ENCODE measurements at regions not wholly inside any gene's neighbourhood (a gene's known extent, or its start where the extent isn't known, plus 50 kb on each side); places are given as distances from the start of the nearest gene placed in this dataset.

DNA sequence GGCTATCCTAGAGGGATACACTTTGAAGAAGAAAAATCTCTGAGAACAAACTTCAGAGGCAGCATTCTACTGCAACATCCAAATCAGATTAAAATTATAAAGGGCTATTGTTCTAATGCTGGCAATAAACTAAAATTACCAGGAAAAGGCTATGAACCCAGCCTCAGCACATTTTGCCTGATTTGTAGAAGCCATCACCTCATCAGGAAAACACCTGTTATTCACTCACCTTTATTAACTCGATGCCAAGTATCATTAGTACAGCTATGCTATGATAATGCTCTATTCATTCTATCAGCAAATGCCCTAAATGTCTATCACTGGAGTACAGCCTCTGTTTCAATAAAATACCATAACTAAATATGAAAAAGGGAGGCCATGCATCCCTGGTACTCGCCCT, 510.2 kb downstream of the RASEF start:
- TF ChIP-seq EP300 (conservative IDR thresholded peaks at IDR 0.05; ENCODE audit: poor library complexity, severe bottlenecking) (no peak), POLR2AphosphoS5 (IDR thresholded peaks at IDR 0.05) (no peak), RAD21 (conservative IDR thresholded peaks at IDR 0.05) (no peak), MXI1 (conservative IDR thresholded peaks at IDR 0.05; ENCODE audit: poor library complexity, severe bottlenecking) (no peak), EZH2 (IDR thresholded peaks at IDR 0.05; ENCODE audit: borderline replicate concordance, insufficient read depth, low read length, poor library complexity, severe bottlenecking) (no peak), TAF1 (IDR thresholded peaks at IDR 0.05; ENCODE audit: low read depth) (no peak), REST (IDR thresholded peaks at IDR 0.05; ENCODE audit: borderline replicate concordance) (no peak)
- TF ChIP-seq, protein P1, sequence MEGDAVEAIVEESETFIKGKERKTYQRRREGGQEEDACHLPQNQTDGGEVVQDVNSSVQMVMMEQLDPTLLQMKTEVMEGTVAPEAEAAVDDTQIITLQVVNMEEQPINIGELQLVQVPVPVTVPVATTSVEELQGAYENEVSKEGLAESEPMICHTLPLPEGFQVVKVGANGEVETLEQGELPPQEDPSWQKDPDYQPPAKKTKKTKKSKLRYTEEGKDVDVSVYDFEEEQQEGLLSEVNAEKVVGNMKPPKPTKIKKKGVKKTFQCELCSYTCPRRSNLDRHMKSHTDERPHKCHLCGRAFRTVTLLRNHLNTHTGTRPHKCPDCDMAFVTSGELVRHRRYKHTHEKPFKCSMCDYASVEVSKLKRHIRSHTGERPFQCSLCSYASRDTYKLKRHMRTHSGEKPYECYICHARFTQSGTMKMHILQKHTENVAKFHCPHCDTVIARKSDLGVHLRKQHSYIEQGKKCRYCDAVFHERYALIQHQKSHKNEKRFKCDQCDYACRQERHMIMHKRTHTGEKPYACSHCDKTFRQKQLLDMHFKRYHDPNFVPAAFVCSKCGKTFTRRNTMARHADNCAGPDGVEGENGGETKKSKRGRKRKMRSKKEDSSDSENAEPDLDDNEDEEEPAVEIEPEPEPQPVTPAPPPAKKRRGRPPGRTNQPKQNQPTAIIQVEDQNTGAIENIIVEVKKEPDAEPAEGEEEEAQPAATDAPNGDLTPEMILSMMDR (IDR thresholded peaks at IDR 0.05; ENCODE audit: poor library complexity, severe bottlenecking): no peak
